CD14-positive monocyte (primary cell): ENCODE measurements at regions not wholly inside any gene's neighbourhood (a gene's known extent, or its start where the extent isn't known, plus 50 kb on each side); places are given as distances from the start of the nearest gene placed in this dataset.
"Not testable (repeated sequence)": the region's sequence is repeated elsewhere in the genome, so short reads cannot be mapped to it uniquely, and the experiment has no call there.

ENCODE experiments used
- DNase-seq, 3 donors: peaks; one replicate each; pipeline ENCODE4 v3.0.0-alpha.2; 2011 to 2022
- H2AFZ ChIP-seq: 2 replicates; pipeline ENCODE4 v1.6.0; 2012; ENCODE audit warnings: mild to moderate bottlenecking, low read depth, low read length, inconsistent platforms; ENCODE audit not compliant: insufficient read depth, poor library complexity, severe bottlenecking
- H3K27ac ChIP-seq, 2 donors: 1 replicate in 1 of 2; 2 replicates in 1 of 2; pipeline ENCODE4 v1.5.1; 2012 to 2013; ENCODE audit warnings: low read length in 2 of 2, control low read depth in 1 of 2, inconsistent platforms in 1 of 2, low read depth in 1 of 2, mild to moderate bottlenecking in 1 of 2
- H3K27me3 ChIP-seq, 2 donors: one replicate each; pipeline versions ENCODE4 v1.6.0 to v1.6.1; 2011 to 2013; ENCODE audit warnings: low read length in 2 of 2; ENCODE audit not compliant: control insufficient read depth in 2 of 2, insufficient read depth in 2 of 2
- H3K36me3 ChIP-seq, 2 donors: replicated peaks in 1 of 2; 1 replicate in 1 of 2; 2 replicates in 1 of 2; pipeline versions ENCODE4 v1.5.1 to v1.6.1; 2012 to 2013; ENCODE audit warnings: low read length in 2 of 2, control low read depth in 1 of 2, inconsistent platforms in 1 of 2, mild to moderate bottlenecking in 1 of 2; ENCODE audit not compliant: insufficient read depth in 2 of 2, control insufficient read depth in 1 of 2
- H3K4me1 ChIP-seq, 2 donors: 1 replicate in 1 of 2; 2 replicates in 1 of 2; pipeline versions ENCODE4 v1.5.1 to v1.6.1; 2012 to 2013; ENCODE audit warnings: low read length in 2 of 2, control low read depth in 1 of 2, inconsistent platforms in 1 of 2, mild to moderate bottlenecking in 1 of 2, moderate library complexity in 1 of 2; ENCODE audit not compliant: insufficient read depth in 2 of 2, control insufficient read depth in 1 of 2
- H3K4me2 ChIP-seq: replicated peaks from 2 replicates; pipeline ENCODE3; 2012; ENCODE audit warnings: low read length, moderate library complexity, mild to moderate bottlenecking; ENCODE audit not compliant: poor library complexity, severe bottlenecking; ENCODE audit errors: extremely low read depth
- H3K4me3 ChIP-seq, 3 experiments: fragments of 200-600 bp in 1 of 3; sonication (generic) in 1 of 3; replicated peaks in 1 of 3; 1 replicate in 2 of 3; 2 replicates in 1 of 3; pipeline ENCODE4 v1.5.1; 2011 to 2013; ENCODE audit warnings: low read length in 3 of 3, mild to moderate bottlenecking in 3 of 3, control low read depth in 2 of 3, low read depth in 2 of 3, inconsistent platforms in 1 of 3, moderate library complexity in 1 of 3
- H3K79me2 ChIP-seq: 2 replicates; pipeline ENCODE4 v1.6.0; 2012; ENCODE audit warnings: mild to moderate bottlenecking, control low read depth, inconsistent platforms, low read length, moderate library complexity; ENCODE audit not compliant: insufficient read depth
- H3K9ac ChIP-seq: 2 replicates; pipeline ENCODE4 v1.6.0; 2017; ENCODE audit warnings: low read length, mild to moderate bottlenecking; ENCODE audit not compliant: insufficient read depth, poor library complexity, severe bottlenecking
- H3K9me3 ChIP-seq, 2 donors: replicated peaks in 1 of 2; 1 replicate in 1 of 2; 2 replicates in 1 of 2; pipeline versions ENCODE4 v1.5.1 to v1.6.1; 2012 to 2013; ENCODE audit warnings: low read length in 2 of 2, control low read depth in 1 of 2; ENCODE audit not compliant: control insufficient read depth in 1 of 2, insufficient read depth in 1 of 2
- H4K20me1 ChIP-seq: 2 replicates; pipeline ENCODE4 v1.6.0; 2012; ENCODE audit warnings: mild to moderate bottlenecking, low read length, control low read depth, moderate library complexity; ENCODE audit not compliant: insufficient read depth
- H3K27ac Mint-ChIP-seq, 7 donors: one replicate each; pipeline ENCODE4 v1.8.0; 2020; ENCODE audit warnings: mild to moderate bottlenecking in 7 of 7, mixed read lengths in 7 of 7, moderate library complexity in 6 of 7, inconsistent platforms in 2 of 7
- H3K27me3 Mint-ChIP-seq, 3 donors: one replicate each; pipeline ENCODE4 v1.8.0; 2021 to 2022; ENCODE audit warnings: low read depth in 3 of 3, mild to moderate bottlenecking in 3 of 3, mixed read lengths in 3 of 3, moderate library complexity in 3 of 3, inconsistent platforms in 1 of 3
- H3K36me3 Mint-ChIP-seq, 2 donors: one replicate each; pipeline ENCODE4 v1.8.0; 2020; ENCODE audit warnings: mixed read lengths in 2 of 2, inconsistent platforms in 1 of 2, mild to moderate bottlenecking in 1 of 2
- H3K4me1 Mint-ChIP-seq: one replicate; pipeline ENCODE4 v1.8.0; 2020; ENCODE audit warnings: mild to moderate bottlenecking, mixed read lengths
- H3K4me3 Mint-ChIP-seq, 2 donors: one replicate each; pipeline ENCODE4 v1.8.0; 2020; ENCODE audit warnings: mild to moderate bottlenecking in 2 of 2, mixed read lengths in 2 of 2, moderate library complexity in 1 of 2
- H3K9me3 Mint-ChIP-seq, 7 donors: one replicate each; pipeline ENCODE4 v1.8.0; 2020 to 2022; ENCODE audit warnings: mixed read lengths in 7 of 7, mild to moderate bottlenecking in 6 of 7, moderate library complexity in 6 of 7, inconsistent platforms in 2 of 7
- CTCF ChIP-seq: fragments of 200-600 bp; IDR thresholded peaks from one replicate; pipeline ENCODE4 v1.8.0; 2022; ENCODE audit warnings: antibody characterized with exemption, mild to moderate bottlenecking
- WGBS: methylation state at CpG from one replicate; pipeline ENCODE4 v1.1.5; 2013; ENCODE audit warnings: missing lambda C conversion rate; ENCODE audit not compliant: insufficient coverage; 5-methylcytosine and 5-hydroxymethylcytosine counted together
- intact Hi-C, 2 donors: fragments of 100-400 bp; cut with micrococcal nuclease; formaldehyde crosslinking; loops; one replicate each; pipeline versions ENCODE4 v1.15.0 to v1.15.1; 2023

- H3K4me3 ChIP-seq: no peak overlapping the region
- no peak for DNase-seq
- Mint-ChIP-seq H3K9me3 (no peaks in the 10 kb centered on the region), H3K36me3 (no peaks in the 10 kb centered on the region), H3K4me3 (no peak overlapping the region), H3K27me3 (peaks cover 0 to 2% (median 2%) of the 10 kb centered on the region in 3 donors), H3K4me1 (no peaks in the 10 kb centered on the region), H3K27ac (no peak overlapping the region)
- no peaks in the 10 kb centered on the region for H3K9me3 ChIP-seq
- H3K79me2 ChIP-seq: no peaks in the 10 kb centered on the region
- WGBS: 40% methylated on average over 1 of the region's 2 CpGs
- no peaks in the 10 kb centered on the region for H3K4me1 ChIP-seq
- intact Hi-C loops: no loop called here
- H3K9ac ChIP-seq: no peak overlapping the region
- H3K27me3 ChIP-seq: no peaks in the 10 kb centered on the region
- no peak for TF ChIP-seq CTCF
- H2AFZ ChIP-seq: no peak overlapping the region
- H4K20me1 ChIP-seq: no peaks in the 10 kb centered on the region
- H3K4me2 ChIP-seq: no peak overlapping the region
- H3K27ac ChIP-seq: no peak overlapping the region
- no peaks in the 10 kb centered on the region for H3K36me3 ChIP-seq
Observed at GRCh38 chr14:106179761-106180160, 653.4 kb downstream of the TMEM121 start.

- H3K27ac ChIP-seq, H3K27me3 Mint-ChIP-seq, H3K27ac Mint-ChIP-seq, H3K4me1 ChIP-seq, H3K9me3 ChIP-seq, H3K36me3 ChIP-seq, H3K36me3 Mint-ChIP-seq, H3K9me3 Mint-ChIP-seq, H4K20me1 ChIP-seq, intact Hi-C loops, H3K9ac ChIP-seq, H3K4me3 Mint-ChIP-seq, H3K79me2 ChIP-seq, DNase-seq, H2AFZ ChIP-seq, H3K4me2 ChIP-seq, H3K27me3 ChIP-seq, H3K4me1 Mint-ChIP-seq, H3K4me3 ChIP-seq: not testable (repeated sequence)
- 30% methylated on average over 2 of the region's 8 CpGs for WGBS
Observed at GRCh38 chr14:106184771-106185170, 658.4 kb downstream of the TMEM121 start.

GRCh38 chr14:106185174-106185836, 658.9 kb downstream of the TMEM121 start:
- H3K27ac ChIP-seq, DNase-seq, H3K9me3 ChIP-seq, H3K9ac ChIP-seq, H3K4me3 ChIP-seq, H3K36me3 ChIP-seq, H3K4me1 ChIP-seq, H4K20me1 ChIP-seq, H3K9me3 Mint-ChIP-seq, H3K36me3 Mint-ChIP-seq, H3K27ac Mint-ChIP-seq, H3K4me1 Mint-ChIP-seq, H3K27me3 Mint-ChIP-seq, intact Hi-C loops, H2AFZ ChIP-seq, H3K4me3 Mint-ChIP-seq, H3K4me2 ChIP-seq, H3K27me3 ChIP-seq, H3K79me2 ChIP-seq: not testable (repeated sequence)
- 71% methylated on average over 1 of the region's 6 CpGs for WGBS
